PFSK-1 (cell line): ENCODE measurements at regions not wholly inside any gene's neighbourhood (a gene's known extent, or its start where the extent isn't known, plus 50 kb on each side); places are given as distances from the start of the nearest gene placed in this dataset.

Source experiments
- FOXP2 ChIP-seq: optimal IDR thresholded peaks from 2 replicates; pipeline ENCODE3; 2011; ENCODE audit warnings: borderline replicate concordance, control low read depth, inconsistent platforms; ENCODE audit not compliant: insufficient read depth; ENCODE audit errors: extremely low read length, extremely low read depth
- POLR2AphosphoS5 ChIP-seq: IDR thresholded peaks from 2 replicates; pipeline ENCODE4 v1.6.1; 2012; ENCODE audit warnings: low read depth, mild to moderate bottlenecking, control low read depth, low read length, moderate library complexity
- REST ChIP-seq, 2 experiments: IDR thresholded peaks; 2 replicates each; pipeline versions ENCODE4 v1.6.1 to v1.8.0; 2011 to 2012; ENCODE audit warnings: low read depth in 2 of 2, low read length in 2 of 2, control low read depth in 1 of 2, inconsistent platforms in 1 of 2, mild to moderate bottlenecking in 1 of 2, moderate library complexity in 1 of 2; ENCODE audit not compliant: insufficient read depth in 1 of 2
- SIN3A ChIP-seq: IDR thresholded peaks from 2 replicates; pipeline ENCODE4 v1.6.1; 2012; ENCODE audit warnings: mild to moderate bottlenecking, low read length, moderate library complexity, borderline replicate concordance; ENCODE audit not compliant: insufficient read depth
- TAF1 ChIP-seq: IDR thresholded peaks from 2 replicates; pipeline ENCODE4 v1.6.1; 2012; ENCODE audit warnings: low read length, control low read depth, borderline replicate concordance; ENCODE audit not compliant: insufficient read depth

GRCh38 chr10:130559547-130559880 lies 423.3 kb downstream of the GLRX3 start:
- TF ChIP-seq FOXP2 (no peak), TAF1 (no peak), REST (IDR thresholded peaks at IDR 0.05; ENCODE audit: insufficient read depth in 1 of 2, low read depth in 2 of 2, low read length in 2 of 2) (no peak), SIN3A (no peak), POLR2AphosphoS5 (no peak)

GRCh38 chr10:130560116-130560515 lies 423.9 kb downstream of the GLRX3 start:
- TF ChIP-seq SIN3A: no peak

- TF ChIP-seq TAF1 (no peak), SIN3A (no peak), POLR2AphosphoS5 (no peak), FOXP2 (no peak), REST (IDR thresholded peaks at IDR 0.05; ENCODE audit: insufficient read depth in 1 of 2, low read depth in 2 of 2, low read length in 2 of 2) (no peak)
Observed at GRCh38 chr10:130560573-130560972, 424.4 kb downstream of the GLRX3 start.

- TF ChIP-seq FOXP2 (no peak), REST (IDR thresholded peaks at IDR 0.05; ENCODE audit: insufficient read depth in 1 of 2, low read depth in 2 of 2, low read length in 2 of 2) (no peak)
Observed at GRCh38 chr10:130561681-130562080, 425.5 kb downstream of the GLRX3 start.

GRCh38 chr10:130567011-130567410 lies 430.8 kb downstream of the GLRX3 start:
- no peak for TF ChIP-seq FOXP2
- TF ChIP-seq REST (IDR thresholded peaks at IDR 0.05; ENCODE audit: insufficient read depth in 1 of 2, low read depth in 2 of 2, low read length in 2 of 2): no peak
- no peak for TF ChIP-seq SIN3A
- TF ChIP-seq POLR2AphosphoS5: no peak
- TF ChIP-seq TAF1: no peak

- TF ChIP-seq FOXP2 (no peak), TAF1 (no peak), POLR2AphosphoS5 (no peak), SIN3A (no peak), REST (IDR thresholded peaks at IDR 0.05; ENCODE audit: insufficient read depth in 1 of 2, low read depth in 2 of 2, low read length in 2 of 2) (no peak)
Observed at GRCh38 chr10:130567436-130567835, 431.2 kb downstream of the GLRX3 start.
